B cell (primary cell): ENCODE measurements at regions not wholly inside any gene's neighbourhood (a gene's known extent, or its start where the extent isn't known, plus 50 kb on each side); places are given as distances from the start of the nearest gene placed in this dataset.

ENCODE experiments used
- ATAC-seq: fragments of 200-7000 bp; cut with Tn5 transposase; one replicate; pipeline ENCODE4 v1.10.0; 2021; ENCODE audit warnings: low read depth, mild to moderate bottlenecking, moderate number of reproducible peaks, moderate library complexity
- CTCF ChIA-PET: fragments of 350-600 bp; sonication (Branson Sonifier 250); formaldehyde crosslinking; loops from one replicate; lab custom pipeline; 2021; ENCODE audit warnings: antibody characterized with exemption, inconsistent platforms; lab: Charles Lee
- POLR2A ChIA-PET: fragments of 350-600 bp; sonication (Branson Sonifier 250); formaldehyde crosslinking; loops from one replicate; lab custom pipeline; 2021; ENCODE audit warnings: antibody characterized with exemption; lab: Charles Lee
- DNase-seq: peaks from one replicate; pipeline ENCODE4 v3.0.0; 2013
- H2AFZ ChIP-seq: 2 replicates; pipeline ENCODE4 v1.6.1; 2012; ENCODE audit warnings: mild to moderate bottlenecking, low read depth, low read length; ENCODE audit not compliant: insufficient read depth, poor library complexity, severe bottlenecking
- H3K27ac ChIP-seq, 2 donors: 1 replicate in 1 of 2; 2 replicates in 1 of 2; pipeline ENCODE4 v1.5.1; 2012 to 2013; ENCODE audit warnings: low read length in 2 of 2, mild to moderate bottlenecking in 2 of 2, moderate library complexity in 1 of 2
- H3K27me3 ChIP-seq, 4 experiments: fragments of 200-600 bp in 1 of 4; sonication (generic) in 1 of 4; replicated peaks in 1 of 4; 1 replicate in 2 of 4; 2 replicates in 2 of 4; pipeline versions ENCODE4 v1.6.1 to v1.7.0; 2013 to 2016; ENCODE audit warnings: low read length in 3 of 4, mild to moderate bottlenecking in 2 of 4, mixed read lengths in 1 of 4, moderate library complexity in 1 of 4; ENCODE audit not compliant: insufficient read depth in 4 of 4, control insufficient read depth in 3 of 4; ENCODE audit errors: control extremely low read depth in 1 of 4
- H3K36me3 ChIP-seq, 2 experiments: replicated peaks in 1 of 2; 1 replicate in 1 of 2; 2 replicates in 1 of 2; pipeline versions ENCODE4 v1.6.1 to v1.7.1; 2013; ENCODE audit warnings: low read length in 1 of 2; ENCODE audit not compliant: insufficient read depth in 2 of 2, control insufficient read depth in 1 of 2; ENCODE audit errors: control extremely low read depth in 1 of 2, extremely low read depth in 1 of 2
- H3K4me1 ChIP-seq, 2 donors: fragments of 200-600 bp in 1 of 2; sonication (generic) in 1 of 2; 1 replicate in 1 of 2; 2 replicates in 1 of 2; pipeline versions ENCODE4 v1.5.1 to v1.6.1; 2013 to 2017; ENCODE audit warnings: low read length in 2 of 2; ENCODE audit not compliant: control insufficient read depth in 2 of 2, insufficient read depth in 2 of 2
- H3K4me2 ChIP-seq: replicated peaks from 2 replicates; pipeline ENCODE3; 2012; ENCODE audit warnings: mild to moderate bottlenecking, low read depth, low read length; ENCODE audit not compliant: poor library complexity, severe bottlenecking
- H3K4me3 ChIP-seq, 5 experiments: fragments of 200-600 bp in 1 of 5; sonication (generic) in 1 of 5; 1 replicate in 3 of 5; 2 replicates in 2 of 5; pipeline versions ENCODE4 v1.5.1 to v1.7.0; 2011 to 2016; ENCODE audit warnings: low read length in 4 of 5, mild to moderate bottlenecking in 4 of 5, low read depth in 2 of 5, control low read depth in 1 of 5, moderate library complexity in 1 of 5; ENCODE audit not compliant: insufficient read depth in 1 of 5; ENCODE audit errors: control extremely low read depth in 1 of 5, extremely low read depth in 1 of 5
- H3K79me2 ChIP-seq: fragments of 200-600 bp; sonication (generic); one replicate; pipeline ENCODE4 v1.6.0; 2016; ENCODE audit warnings: low read length; ENCODE audit not compliant: control insufficient read depth, insufficient read depth
- H3K9ac ChIP-seq: fragments of 200-600 bp; sonication (generic); 2 replicates; pipeline ENCODE4 v1.6.1; 2017; ENCODE audit warnings: mild to moderate bottlenecking, low read length, moderate library complexity
- H3K9me3 ChIP-seq, 3 donors: one replicate each; pipeline versions ENCODE4 v1.6.1 to v1.7.1; 2013; ENCODE audit warnings: low read length in 2 of 3; ENCODE audit not compliant: control insufficient read depth in 2 of 3, insufficient read depth in 1 of 3; ENCODE audit errors: control extremely low read depth in 1 of 3
- H4K20me1 ChIP-seq: 2 replicates; pipeline ENCODE4 v1.6.0; 2012; ENCODE audit warnings: mild to moderate bottlenecking, low read length; ENCODE audit not compliant: insufficient read depth, control insufficient read depth, poor library complexity, severe bottlenecking
- H3K27ac Mint-ChIP-seq: one replicate; pipeline ENCODE4 v1.8.0; 2021; ENCODE audit warnings: mixed read lengths
- H3K27me3 Mint-ChIP-seq: one replicate; pipeline ENCODE4 v1.8.0; 2021; ENCODE audit warnings: mixed read lengths
- H3K4me1 Mint-ChIP-seq: one replicate; pipeline ENCODE4 v1.8.0; 2021; ENCODE audit warnings: mixed read lengths
- H3K4me3 Mint-ChIP-seq: one replicate; pipeline ENCODE4 v1.8.0; 2021; ENCODE audit warnings: mixed read lengths
- H3K9me3 Mint-ChIP-seq: one replicate; pipeline ENCODE4 v1.8.0; 2022; ENCODE audit warnings: mixed read lengths; ENCODE audit not compliant: insufficient read depth
- EZH2 ChIP-seq: IDR thresholded peaks from 2 replicates; pipeline ENCODE4 v1.6.1; 2012; ENCODE audit warnings: borderline replicate concordance, low read depth, mild to moderate bottlenecking, moderate library complexity, low read length; ENCODE audit not compliant: insufficient read depth, poor library complexity, severe bottlenecking
- WGBS: methylation state at CpG from one replicate; pipeline ENCODE4 v1.1.5; 2013; ENCODE audit warnings: missing lambda C conversion rate; ENCODE audit not compliant: insufficient coverage; 5-methylcytosine and 5-hydroxymethylcytosine counted together
- intact Hi-C: fragments of 100-400 bp; cut with micrococcal nuclease; formaldehyde crosslinking; loops from one replicate; pipeline ENCODE4 v1.10.0; 2022
- TF ChIP-seq, protein P1 (sequence below): fragments of 200-600 bp; IDR thresholded peaks from one replicate; pipeline ENCODE4 v1.8.0; 2022; ENCODE audit warnings: antibody characterized with exemption, mild to moderate bottlenecking

DNA sequence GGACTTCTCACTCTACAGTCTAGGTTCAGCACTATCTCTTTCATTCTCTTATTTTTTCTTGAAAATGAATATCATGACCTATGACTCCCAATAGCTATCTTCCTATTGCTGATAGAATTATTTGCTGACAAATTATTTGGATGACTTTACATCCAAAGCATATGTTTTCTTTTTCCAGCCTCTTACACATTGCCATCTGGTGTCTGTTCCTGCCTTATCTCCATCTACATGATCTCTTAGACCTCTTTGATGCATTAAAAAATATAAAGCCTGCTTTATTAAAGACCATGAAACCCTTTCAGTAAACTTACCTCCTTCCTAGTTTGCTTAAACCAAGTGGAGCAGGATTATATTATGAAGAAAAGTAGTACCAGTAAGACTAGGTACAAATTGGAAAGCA is 700.9 kb upstream of the CXADR start:
- Histone ChIP-seq H3K27me3 (no peaks in the 10 kb centered on the region), H2AFZ (no peak overlapping the region), H3K9ac (no peak overlapping the region), H3K27ac (no peak overlapping the region), H3K4me1 (no peaks in the 10 kb centered on the region), H4K20me1 (no peaks in the 10 kb centered on the region), H3K4me2 (no peak overlapping the region), H3K36me3 (no peaks in the 10 kb centered on the region), H3K79me2 (no peaks in the 10 kb centered on the region), H3K4me3 (no peak overlapping the region), H3K9me3 (no peaks in the 10 kb centered on the region)
- peaks cover 3% of the 10 kb centered on the region for H3K9me3 Mint-ChIP-seq
- no peaks in the 10 kb centered on the region for H3K27me3 Mint-ChIP-seq
- H3K27ac Mint-ChIP-seq, result no peak overlapping the region
- ChIA-PET POLR2A (no interaction called here), CTCF (interaction anchor here (0.5 kb wide), 1 partner anchor 16 kb away, joined by 3 read pairs; no protein-coding TSS in a partner anchor)
- H3K4me3 Mint-ChIP-seq, result no peak overlapping the region
- ATAC-seq (no peak), DNase-seq (no peak)
- H3K4me1 Mint-ChIP-seq, result no peaks in the 10 kb centered on the region
- intact Hi-C loops, result no loop called here
- TF ChIP-seq EZH2, result no peak
- TF ChIP-seq, protein P1, sequence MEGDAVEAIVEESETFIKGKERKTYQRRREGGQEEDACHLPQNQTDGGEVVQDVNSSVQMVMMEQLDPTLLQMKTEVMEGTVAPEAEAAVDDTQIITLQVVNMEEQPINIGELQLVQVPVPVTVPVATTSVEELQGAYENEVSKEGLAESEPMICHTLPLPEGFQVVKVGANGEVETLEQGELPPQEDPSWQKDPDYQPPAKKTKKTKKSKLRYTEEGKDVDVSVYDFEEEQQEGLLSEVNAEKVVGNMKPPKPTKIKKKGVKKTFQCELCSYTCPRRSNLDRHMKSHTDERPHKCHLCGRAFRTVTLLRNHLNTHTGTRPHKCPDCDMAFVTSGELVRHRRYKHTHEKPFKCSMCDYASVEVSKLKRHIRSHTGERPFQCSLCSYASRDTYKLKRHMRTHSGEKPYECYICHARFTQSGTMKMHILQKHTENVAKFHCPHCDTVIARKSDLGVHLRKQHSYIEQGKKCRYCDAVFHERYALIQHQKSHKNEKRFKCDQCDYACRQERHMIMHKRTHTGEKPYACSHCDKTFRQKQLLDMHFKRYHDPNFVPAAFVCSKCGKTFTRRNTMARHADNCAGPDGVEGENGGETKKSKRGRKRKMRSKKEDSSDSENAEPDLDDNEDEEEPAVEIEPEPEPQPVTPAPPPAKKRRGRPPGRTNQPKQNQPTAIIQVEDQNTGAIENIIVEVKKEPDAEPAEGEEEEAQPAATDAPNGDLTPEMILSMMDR, result no peak

DNA sequence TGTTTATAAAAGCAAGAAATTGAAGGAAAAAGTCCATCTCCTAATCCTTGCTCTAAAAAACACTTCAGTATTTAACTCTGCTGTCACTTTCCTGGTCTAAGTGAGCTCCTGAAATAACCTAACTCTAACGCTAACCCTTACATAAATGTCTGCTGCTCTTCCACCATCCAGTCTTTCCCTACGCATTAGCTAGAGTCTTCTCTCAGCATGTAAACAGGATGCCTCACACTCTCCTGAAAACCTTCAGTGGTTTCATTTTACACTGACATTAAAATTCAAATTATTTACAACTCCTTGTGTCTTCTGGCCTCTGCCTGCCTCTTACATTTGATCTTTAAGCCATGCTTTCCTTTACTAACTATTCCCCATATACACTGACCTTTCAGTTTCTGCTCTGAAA is 697.6 kb upstream of the CXADR start:
- intact Hi-C loops, result no loop called here
- no peaks in the 10 kb centered on the region for H3K27me3 ChIP-seq
- peaks cover 2% of the 10 kb centered on the region for H3K9me3 Mint-ChIP-seq
- DNase-seq (no peak), ATAC-seq (no peak)
- no peak overlapping the region for H3K4me3 Mint-ChIP-seq
- H3K4me1 ChIP-seq, result no peaks in the 10 kb centered on the region
- H3K27ac Mint-ChIP-seq, result no peak overlapping the region
- no peaks in the 10 kb centered on the region for H3K4me1 Mint-ChIP-seq
- H3K36me3 ChIP-seq, result no peaks in the 10 kb centered on the region
- ChIA-PET CTCF (no interaction called here), POLR2A (no interaction called here)
- no peaks in the 10 kb centered on the region for H3K79me2 ChIP-seq
- TF ChIP-seq EZH2, result no peak
- TF ChIP-seq, protein P1, result no peak
- H3K9ac ChIP-seq, result no peak overlapping the region
- H3K27me3 Mint-ChIP-seq, result no peaks in the 10 kb centered on the region
- H3K27ac ChIP-seq, result no peak overlapping the region
- no peak overlapping the region for H3K4me3 ChIP-seq
- no peak overlapping the region for H2AFZ ChIP-seq
- no peaks in the 10 kb centered on the region for H4K20me1 ChIP-seq
- 91% methylated on average over 2 of the region's 2 CpGs for WGBS
- H3K4me2 ChIP-seq, result no peak overlapping the region
- H3K9me3 ChIP-seq, result peaks cover 0 to 3% (median 0%) of the 10 kb centered on the region in 3 donors
